ENCODE measurements at regions not wholly inside any gene's neighbourhood (a gene's known extent, or its start where the extent isn't known, plus 50 kb on each side); places are given as distances from the start of the nearest gene placed in this dataset.
"Not testable (repeated sequence)": the region's sequence is repeated elsewhere in the genome, so short reads cannot be mapped to it uniquely, and the experiment has no call there.

DNA sequence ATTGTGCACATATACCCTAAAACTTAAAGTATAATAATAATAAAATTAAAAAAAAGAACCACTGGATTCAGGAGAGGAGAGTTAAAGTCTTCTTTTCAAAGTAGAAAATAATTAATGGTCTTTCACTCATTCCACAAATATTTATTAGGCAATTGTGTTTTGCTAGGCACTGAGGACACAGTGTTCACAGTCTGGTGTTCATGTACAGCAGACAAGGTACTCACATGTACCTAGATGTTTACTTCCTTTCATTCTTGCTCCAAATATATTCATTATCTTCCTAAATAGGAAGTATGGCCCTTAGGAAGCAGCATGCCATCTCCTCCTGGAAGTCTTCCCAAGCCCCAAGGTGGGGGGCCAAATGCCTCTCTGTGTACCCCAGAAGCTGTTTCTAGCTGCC is 265.0 kb downstream of the NPHP4 start:
- H3K9ac ChIP-seq (ENCODE audit: insufficient read depth, low read length): no peak overlapping the region
- no peaks in the 10 kb centered on the region for H3K9me3 ChIP-seq (ENCODE audit: control insufficient read depth, insufficient read depth, low read depth, low read length)
- H3K36me3 ChIP-seq (ENCODE audit: control insufficient read depth, insufficient read depth, low read length): no peaks in the 10 kb centered on the region
- no peaks in the 10 kb centered on the region for H3K4me1 ChIP-seq (ENCODE audit: control insufficient read depth, extremely low read depth, insufficient read depth, low read length)
- H3K79me2 ChIP-seq (ENCODE audit: control insufficient read depth, insufficient read depth, low read length): no peaks in the 10 kb centered on the region
- H3K4me2 ChIP-seq (ENCODE audit: extremely low read depth, insufficient read depth, low read length): no peak overlapping the region
- TF ChIP-seq, protein P1, sequence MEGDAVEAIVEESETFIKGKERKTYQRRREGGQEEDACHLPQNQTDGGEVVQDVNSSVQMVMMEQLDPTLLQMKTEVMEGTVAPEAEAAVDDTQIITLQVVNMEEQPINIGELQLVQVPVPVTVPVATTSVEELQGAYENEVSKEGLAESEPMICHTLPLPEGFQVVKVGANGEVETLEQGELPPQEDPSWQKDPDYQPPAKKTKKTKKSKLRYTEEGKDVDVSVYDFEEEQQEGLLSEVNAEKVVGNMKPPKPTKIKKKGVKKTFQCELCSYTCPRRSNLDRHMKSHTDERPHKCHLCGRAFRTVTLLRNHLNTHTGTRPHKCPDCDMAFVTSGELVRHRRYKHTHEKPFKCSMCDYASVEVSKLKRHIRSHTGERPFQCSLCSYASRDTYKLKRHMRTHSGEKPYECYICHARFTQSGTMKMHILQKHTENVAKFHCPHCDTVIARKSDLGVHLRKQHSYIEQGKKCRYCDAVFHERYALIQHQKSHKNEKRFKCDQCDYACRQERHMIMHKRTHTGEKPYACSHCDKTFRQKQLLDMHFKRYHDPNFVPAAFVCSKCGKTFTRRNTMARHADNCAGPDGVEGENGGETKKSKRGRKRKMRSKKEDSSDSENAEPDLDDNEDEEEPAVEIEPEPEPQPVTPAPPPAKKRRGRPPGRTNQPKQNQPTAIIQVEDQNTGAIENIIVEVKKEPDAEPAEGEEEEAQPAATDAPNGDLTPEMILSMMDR (conservative IDR thresholded peaks at IDR 0.05 in 1 of 2, IDR thresholded peaks at IDR 0.05 in 1 of 2; ENCODE audit: low read depth in 1 of 2, low read length in 2 of 2): no peak
- no peak for TF ChIP-seq EZH2 (IDR thresholded peaks at IDR 0.05; ENCODE audit: low read length, missing control alignments)
- no peaks in the 10 kb centered on the region for H3K27me3 ChIP-seq (ENCODE audit: control insufficient read depth, insufficient read depth, low read length)
- H3K27ac ChIP-seq (ENCODE audit: insufficient read depth, low read length): no peak overlapping the region
- DNase-seq (ENCODE audit: low read depth in 2 of 2): no peak
- H2AFZ ChIP-seq (ENCODE audit: low read length): no peak overlapping the region
- no peak overlapping the region for H3K4me3 ChIP-seq (replicated peaks in 1 of 4; ENCODE audit: control extremely low read depth in 1 of 4, insufficient read depth in 1 of 4, low read depth in 3 of 4, low read length in 4 of 4)
- no peaks in the 10 kb centered on the region for H4K20me1 ChIP-seq (ENCODE audit: control insufficient read depth, extremely low read depth, insufficient read depth, low read length)

DNA sequence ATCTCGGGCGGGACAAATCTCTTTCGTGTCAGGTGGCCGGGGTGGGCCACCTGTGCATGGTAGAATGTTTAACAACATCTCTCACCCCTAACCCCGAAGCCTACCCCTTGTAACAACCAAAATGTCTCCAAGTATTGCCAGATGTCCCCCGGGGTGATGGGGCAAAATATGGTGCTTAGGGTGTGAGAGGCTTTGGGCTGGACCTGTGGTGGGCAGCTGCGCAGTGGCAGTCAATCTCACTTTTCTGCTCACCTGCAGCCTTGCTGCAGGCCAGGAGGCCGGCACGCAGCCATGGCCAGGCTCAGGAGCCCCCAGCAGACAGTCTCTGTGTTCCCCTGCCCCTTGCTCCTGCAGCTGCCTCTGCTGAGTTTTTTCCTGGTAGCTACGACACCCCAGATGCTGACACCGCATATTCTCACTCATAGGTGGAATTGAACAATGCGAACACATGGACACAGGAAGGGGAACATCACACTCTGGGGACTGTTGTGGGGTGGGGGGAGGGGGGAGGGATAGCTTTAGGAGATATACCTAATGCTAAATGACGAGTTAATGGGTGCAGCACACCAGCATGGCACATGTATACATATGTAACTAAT is 265.5 kb downstream of the NPHP4 start:
- not testable (repeated sequence) for H3K36me3 ChIP-seq (ENCODE audit: control insufficient read depth, insufficient read depth, low read length); H3K9me3 ChIP-seq (ENCODE audit: control insufficient read depth, insufficient read depth, low read depth, low read length); H3K4me2 ChIP-seq (ENCODE audit: extremely low read depth, insufficient read depth, low read length); H3K79me2 ChIP-seq (ENCODE audit: control insufficient read depth, insufficient read depth, low read length); H3K9ac ChIP-seq (ENCODE audit: insufficient read depth, low read length); H4K20me1 ChIP-seq (ENCODE audit: control insufficient read depth, extremely low read depth, insufficient read depth, low read length); H3K4me3 ChIP-seq (replicated peaks in 1 of 4; ENCODE audit: control extremely low read depth in 1 of 4, insufficient read depth in 1 of 4, low read depth in 3 of 4, low read length in 4 of 4); H3K27me3 ChIP-seq (ENCODE audit: control insufficient read depth, insufficient read depth, low read length); H2AFZ ChIP-seq (ENCODE audit: low read length); H3K27ac ChIP-seq (ENCODE audit: insufficient read depth, low read length); DNase-seq (ENCODE audit: low read depth in 2 of 2); H3K4me1 ChIP-seq (ENCODE audit: control insufficient read depth, extremely low read depth, insufficient read depth, low read length)

DNA sequence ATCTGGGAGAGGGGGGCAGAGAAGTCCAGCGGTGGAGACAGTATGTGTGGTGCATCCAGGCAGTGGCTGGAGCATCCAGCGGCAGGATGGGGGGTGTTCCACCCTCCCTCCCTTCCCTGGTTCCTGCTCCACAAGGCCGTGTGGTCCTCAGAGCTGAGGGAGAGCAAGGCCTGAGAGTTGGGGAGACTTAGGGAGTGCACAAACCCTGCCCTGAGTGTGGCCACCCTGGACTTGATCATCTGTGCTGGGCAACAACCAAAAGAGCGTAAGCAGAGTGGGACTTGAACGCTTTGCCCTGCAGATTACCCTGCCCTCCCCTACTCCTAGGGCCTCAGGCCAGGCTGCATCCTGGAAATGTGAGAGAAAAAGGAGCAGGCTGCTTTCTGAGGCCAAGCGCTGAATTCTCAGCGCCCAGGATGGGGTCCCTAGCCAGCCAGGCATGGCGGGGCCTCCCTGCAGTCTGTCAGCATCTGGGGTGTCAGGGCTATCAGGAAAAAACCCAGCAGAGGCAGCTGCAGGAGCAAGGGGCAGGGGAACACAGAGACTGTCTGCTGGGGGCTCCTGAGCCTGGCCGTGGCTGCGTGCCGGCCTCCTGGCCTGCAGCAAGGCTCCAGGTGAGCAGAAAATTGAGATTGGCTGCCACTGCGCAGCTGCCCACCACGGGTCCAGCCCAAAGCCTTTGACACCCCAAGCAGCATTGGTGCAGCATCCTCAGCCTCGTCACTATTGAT is 266.2 kb downstream of the NPHP4 start:
- H3K79me2 ChIP-seq (ENCODE audit: control insufficient read depth, insufficient read depth, low read length): no peaks in the 10 kb centered on the region
- no peaks in the 10 kb centered on the region for H3K4me1 ChIP-seq (ENCODE audit: control insufficient read depth, extremely low read depth, insufficient read depth, low read length)
- H3K9ac ChIP-seq (ENCODE audit: insufficient read depth, low read length): no peak overlapping the region
- no peak overlapping the region for H2AFZ ChIP-seq (ENCODE audit: low read length)
- no peak overlapping the region for H3K27ac ChIP-seq (ENCODE audit: insufficient read depth, low read length)
- no peaks in the 10 kb centered on the region for H3K27me3 ChIP-seq (ENCODE audit: control insufficient read depth, insufficient read depth, low read length)
- no peak overlapping the region for H3K4me2 ChIP-seq (ENCODE audit: extremely low read depth, insufficient read depth, low read length)
- no peak overlapping the region for H3K4me3 ChIP-seq (replicated peaks in 1 of 4; ENCODE audit: control extremely low read depth in 1 of 4, insufficient read depth in 1 of 4, low read depth in 3 of 4, low read length in 4 of 4)
- H3K9me3 ChIP-seq (ENCODE audit: control insufficient read depth, insufficient read depth, low read depth, low read length): no peaks in the 10 kb centered on the region
- no peaks in the 10 kb centered on the region for H4K20me1 ChIP-seq (ENCODE audit: control insufficient read depth, extremely low read depth, insufficient read depth, low read length)
- no peak for DNase-seq (ENCODE audit: low read depth in 2 of 2)
- no peaks in the 10 kb centered on the region for H3K36me3 ChIP-seq (ENCODE audit: control insufficient read depth, insufficient read depth, low read length)
- TF ChIP-seq, protein P1 (conservative IDR thresholded peaks at IDR 0.05 in 1 of 2, IDR thresholded peaks at IDR 0.05 in 1 of 2; ENCODE audit: low read depth in 1 of 2, low read length in 2 of 2): no peak
- TF ChIP-seq EZH2 (IDR thresholded peaks at IDR 0.05; ENCODE audit: low read length, missing control alignments): no peak

Data from fibroblast of lung (primary cell).